ENCODE measurements at regions not wholly inside any gene's neighbourhood (a gene's known extent, or its start where the extent isn't known, plus 50 kb on each side); places are given as distances from the start of the nearest gene placed in this dataset.
"Not testable (repeated sequence)": the region's sequence is repeated elsewhere in the genome, so short reads cannot be mapped to it uniquely, and the experiment has no call there.

DNA sequence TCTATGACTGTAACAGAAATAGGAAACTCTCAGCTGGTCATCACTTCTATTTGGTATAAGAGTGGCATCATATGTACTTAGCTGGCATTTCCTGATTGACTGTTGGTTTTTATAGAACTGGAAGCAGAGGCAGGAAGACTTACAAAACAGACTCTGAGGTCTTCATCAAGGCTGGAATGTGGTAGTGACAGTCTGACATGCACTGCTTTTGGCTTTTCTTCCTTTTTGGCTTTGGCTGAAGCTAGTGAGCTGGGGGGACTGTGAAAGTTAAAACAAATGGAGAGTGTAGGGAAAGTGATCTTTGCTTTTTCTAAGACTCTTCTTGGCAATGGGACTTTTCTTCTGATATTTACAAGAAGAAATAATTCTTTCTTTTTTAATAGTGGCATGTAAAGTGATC, 121.1 kb upstream of the SLC4A4 start:
- Histone ChIP-seq H3K36me3 (no peaks in the 10 kb centered on the region), H3K9me3 (peaks cover 0 to 8% (median 0%) of the 10 kb centered on the region in 4 donors), H3K27ac (no peak overlapping the region), H3K4me3 (no peak overlapping the region), H3K4me1 (peaks cover 0 to 6% (median 0%) of the 10 kb centered on the region in 4 donors), H3K27me3 (no peaks in the 10 kb centered on the region)
- no peak for DNase-seq (ENCODE audit: low spot score in 2 of 2)
- TF ChIP-seq, protein P1, sequence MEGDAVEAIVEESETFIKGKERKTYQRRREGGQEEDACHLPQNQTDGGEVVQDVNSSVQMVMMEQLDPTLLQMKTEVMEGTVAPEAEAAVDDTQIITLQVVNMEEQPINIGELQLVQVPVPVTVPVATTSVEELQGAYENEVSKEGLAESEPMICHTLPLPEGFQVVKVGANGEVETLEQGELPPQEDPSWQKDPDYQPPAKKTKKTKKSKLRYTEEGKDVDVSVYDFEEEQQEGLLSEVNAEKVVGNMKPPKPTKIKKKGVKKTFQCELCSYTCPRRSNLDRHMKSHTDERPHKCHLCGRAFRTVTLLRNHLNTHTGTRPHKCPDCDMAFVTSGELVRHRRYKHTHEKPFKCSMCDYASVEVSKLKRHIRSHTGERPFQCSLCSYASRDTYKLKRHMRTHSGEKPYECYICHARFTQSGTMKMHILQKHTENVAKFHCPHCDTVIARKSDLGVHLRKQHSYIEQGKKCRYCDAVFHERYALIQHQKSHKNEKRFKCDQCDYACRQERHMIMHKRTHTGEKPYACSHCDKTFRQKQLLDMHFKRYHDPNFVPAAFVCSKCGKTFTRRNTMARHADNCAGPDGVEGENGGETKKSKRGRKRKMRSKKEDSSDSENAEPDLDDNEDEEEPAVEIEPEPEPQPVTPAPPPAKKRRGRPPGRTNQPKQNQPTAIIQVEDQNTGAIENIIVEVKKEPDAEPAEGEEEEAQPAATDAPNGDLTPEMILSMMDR (IDR thresholded peaks at IDR 0.05): no peak
- no peak for TF ChIP-seq POLR2A (IDR thresholded peaks at IDR 0.05)
- no peak for TF ChIP-seq EP300 (IDR thresholded peaks at IDR 0.05)

DNA sequence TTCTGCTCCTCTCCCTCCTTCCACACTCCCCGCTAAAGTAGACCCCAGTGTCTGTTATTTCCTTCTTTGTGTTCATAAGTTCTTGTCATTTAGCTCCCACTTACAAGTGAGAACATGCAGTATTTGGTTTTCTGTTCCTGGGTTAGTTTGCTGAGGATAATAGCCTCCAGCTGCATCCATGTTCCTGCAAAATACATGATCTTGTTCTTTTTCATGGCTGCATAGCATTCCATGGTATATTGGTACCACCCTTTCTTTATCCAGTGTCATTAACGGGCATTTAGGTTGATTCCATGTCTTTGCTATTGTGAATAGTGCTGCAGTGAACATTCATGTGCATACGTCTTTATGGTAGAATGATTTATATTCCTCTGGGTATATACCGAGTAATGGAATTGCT, 118.0 kb upstream of the SLC4A4 start:
- not testable (repeated sequence) for H3K9me3 ChIP-seq; DNase-seq (ENCODE audit: low spot score in 2 of 2); H3K27me3 ChIP-seq; H3K36me3 ChIP-seq; H3K4me1 ChIP-seq; H3K4me3 ChIP-seq; H3K27ac ChIP-seq
- WGBS, 2 donors: 84 to 86% methylated on average over 4 of the region's 4 CpGs

DNA sequence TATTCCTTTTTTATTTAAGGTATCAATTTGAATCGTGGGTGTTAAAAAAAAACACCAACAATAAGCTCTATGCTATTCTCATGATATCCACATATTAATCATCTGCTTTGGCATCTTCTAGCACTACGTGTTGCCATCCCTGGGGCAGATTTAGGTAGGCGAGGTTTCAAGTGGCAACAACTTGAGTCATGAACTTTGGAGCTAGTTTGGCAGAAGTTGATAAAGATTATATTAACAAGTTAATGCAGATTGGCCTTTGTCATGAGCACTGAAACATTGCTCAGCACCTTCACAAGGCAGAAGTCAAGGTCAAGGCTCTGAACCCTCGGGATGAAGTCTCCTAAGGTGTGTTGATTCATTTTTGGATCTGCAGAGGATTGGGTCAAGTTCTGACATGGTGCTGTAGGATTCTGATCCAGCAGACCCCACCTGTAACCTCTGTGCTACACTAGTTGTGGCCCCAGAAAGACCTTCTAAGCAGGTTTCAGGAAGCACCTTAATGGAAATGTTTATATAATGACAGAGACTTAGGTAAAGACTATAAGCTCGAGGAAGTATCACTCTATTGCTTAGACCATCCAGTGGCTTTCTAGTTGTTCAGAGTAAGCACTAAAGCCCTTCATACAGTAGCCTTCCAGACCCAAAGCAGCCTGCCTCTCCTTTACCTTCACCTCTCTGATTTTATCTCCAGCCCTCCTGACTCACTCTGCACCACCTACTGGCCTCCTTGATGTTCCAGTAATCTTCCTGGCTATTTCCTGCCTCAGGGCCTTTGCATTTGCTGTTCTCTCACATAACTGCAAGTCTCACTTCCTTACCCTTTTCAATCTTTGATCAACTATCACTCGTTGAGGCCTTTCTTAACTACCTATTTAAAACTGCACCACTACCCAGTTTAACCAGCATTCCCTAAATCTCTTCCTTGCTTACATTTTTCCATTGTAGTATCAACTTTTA, 117.0 kb upstream of the SLC4A4 start:
- Histone ChIP-seq H3K4me3 (no peak overlapping the region), H3K27me3 (no peaks in the 10 kb centered on the region), H3K4me1 (peaks cover 0 to 6% (median 0%) of the 10 kb centered on the region in 4 donors), H3K27ac (no peak overlapping the region), H3K9me3 (no peaks in the 10 kb centered on the region), H3K36me3 (no peaks in the 10 kb centered on the region)
- WGBS, 2 donors: 87 to 91% methylated on average over 6 of the region's 6 CpGs
- TF ChIP-seq, protein P1 (IDR thresholded peaks at IDR 0.05): no peak
- TF ChIP-seq POLR2A (IDR thresholded peaks at IDR 0.05): no peak
- TF ChIP-seq EP300 (IDR thresholded peaks at IDR 0.05): no peak
- DNase-seq (ENCODE audit: low spot score in 2 of 2): no peak

DNA sequence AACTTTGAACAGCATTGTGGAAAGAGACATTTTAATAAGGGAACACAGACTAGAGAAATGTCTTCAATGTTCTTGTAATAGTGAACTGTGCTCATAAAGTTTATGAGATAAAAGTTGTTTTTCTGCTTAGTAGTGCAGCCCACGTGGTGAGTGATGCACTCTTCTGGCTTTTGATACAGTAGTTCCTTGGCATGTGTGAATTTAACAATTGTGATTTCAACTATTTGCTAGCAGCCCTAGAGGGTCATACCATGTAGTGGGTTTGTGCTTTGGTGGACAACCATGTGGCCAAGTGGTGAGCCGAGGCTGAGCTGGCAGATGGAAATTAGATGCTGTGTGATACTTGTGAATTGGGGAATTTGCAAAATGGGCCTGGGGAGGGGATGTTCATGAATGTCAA, 116.2 kb upstream of the SLC4A4 start:
- H3K4me1 ChIP-seq: peaks cover 0 to 6% (median 0%) of the 10 kb centered on the region in 4 donors
- no peaks in the 10 kb centered on the region for H3K36me3 ChIP-seq
- no peak for DNase-seq (ENCODE audit: low spot score in 2 of 2)
- no peaks in the 10 kb centered on the region for H3K9me3 ChIP-seq
- 70 to 81% methylated on average over 2 of the region's 2 CpGs for WGBS, 2 donors
- no peak overlapping the region for H3K27ac ChIP-seq
- no peak overlapping the region for H3K4me3 ChIP-seq
- TF ChIP-seq POLR2A (IDR thresholded peaks at IDR 0.05): no peak
- TF ChIP-seq, protein P1 (IDR thresholded peaks at IDR 0.05): no peak
- no peak for TF ChIP-seq EP300 (IDR thresholded peaks at IDR 0.05)
- no peaks in the 10 kb centered on the region for H3K27me3 ChIP-seq

DNA sequence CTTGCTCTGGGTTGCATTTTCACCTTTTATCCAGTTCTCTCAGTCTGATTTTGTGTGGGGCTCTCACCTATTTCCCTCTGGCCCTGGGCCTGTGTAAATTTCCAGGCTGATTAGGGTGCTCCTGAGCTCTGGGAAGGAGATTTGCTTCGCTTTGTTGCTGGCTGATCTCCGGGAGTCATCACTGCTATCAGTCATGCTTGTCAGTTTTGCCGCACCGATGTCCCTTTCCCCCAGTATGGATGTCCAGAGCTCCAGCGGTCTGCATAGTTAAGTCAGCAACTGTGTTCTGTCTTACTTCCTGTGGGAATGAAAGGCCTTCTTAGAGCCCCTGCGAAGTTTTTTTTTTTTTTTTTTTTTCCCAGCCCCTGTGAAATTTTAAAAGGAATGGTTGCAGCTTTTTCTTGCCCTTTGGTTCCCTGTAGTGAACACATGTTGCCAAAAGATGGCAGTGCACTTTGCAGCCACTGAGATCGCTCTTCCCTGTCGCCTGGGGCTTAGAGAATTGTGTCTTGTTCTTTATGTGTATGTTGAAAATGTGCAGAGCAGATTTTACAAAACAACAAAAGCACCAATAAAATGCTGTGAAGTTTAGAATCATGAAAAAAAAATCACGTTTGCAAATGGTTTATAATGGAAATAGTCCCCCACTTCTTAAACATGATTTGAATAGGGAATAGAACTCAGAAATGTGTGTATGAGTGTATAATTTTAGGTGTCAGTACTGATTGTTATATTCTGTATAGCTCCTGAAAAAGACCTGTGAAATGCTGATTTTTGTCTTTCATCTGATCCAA, 109.1 kb upstream of the SLC4A4 start:
- H3K36me3 ChIP-seq: no peaks in the 10 kb centered on the region
- H3K27ac ChIP-seq: peak overlapping the region in 1 of 4 donors; percentile 65
- no peaks in the 10 kb centered on the region for H3K27me3 ChIP-seq
- TF ChIP-seq, protein P1 (IDR thresholded peaks at IDR 0.05): peak; percentile 60 to 75 (median 61)
- no peak for TF ChIP-seq EP300 (IDR thresholded peaks at IDR 0.05)
- H3K4me1 ChIP-seq: peaks cover 0 to 32% (median 6%) of the 10 kb centered on the region in 4 donors
- no peak for DNase-seq (ENCODE audit: low spot score in 2 of 2)
- no peaks in the 10 kb centered on the region for H3K9me3 ChIP-seq
- WGBS, 2 donors: 20 to 25% methylated on average over 9 of the region's 9 CpGs
- no peak overlapping the region for H3K4me3 ChIP-seq

Measured in tibial nerve (tissue), 4 donors.